NOMO-1 (cell line): ENCODE measurements at regions not wholly inside any gene's neighbourhood (a gene's known extent, or its start where the extent isn't known, plus 50 kb on each side); places are given as distances from the start of the nearest gene placed in this dataset.

Experiments used
- DNase-seq, 2 experiments: peaks; one replicate each; lab custom pipeline; 2025; ENCODE audit not compliant: unreplicated experiment in 2 of 2; lab: John Stamatoyannopoulos, UW

DNA sequence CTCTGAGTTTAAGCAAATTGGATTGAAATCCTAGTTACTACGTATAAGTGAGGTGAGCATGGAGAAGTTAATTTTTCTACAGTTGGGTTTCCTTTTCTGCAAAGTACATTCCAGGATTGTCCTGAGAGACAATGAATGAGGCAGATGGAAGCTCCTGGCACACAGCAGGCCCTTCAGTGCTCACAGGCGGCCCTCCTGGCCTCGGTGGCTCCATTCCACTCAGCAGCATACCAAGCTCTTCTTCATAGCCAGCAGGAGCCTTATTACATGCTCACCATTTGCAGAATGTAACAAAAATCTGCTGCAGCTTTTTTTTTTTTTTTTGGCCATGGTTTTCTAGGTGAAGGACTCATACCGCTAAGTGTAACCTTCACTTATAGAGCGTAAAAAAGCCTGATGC lies 113.2 kb upstream of the FAM9B start:
- DNase-seq, result no peak

- DNase-seq, result no peak
Measured at GRCh38 chrX:9147726-9148125, 113.8 kb upstream of the FAM9B start.

DNA sequence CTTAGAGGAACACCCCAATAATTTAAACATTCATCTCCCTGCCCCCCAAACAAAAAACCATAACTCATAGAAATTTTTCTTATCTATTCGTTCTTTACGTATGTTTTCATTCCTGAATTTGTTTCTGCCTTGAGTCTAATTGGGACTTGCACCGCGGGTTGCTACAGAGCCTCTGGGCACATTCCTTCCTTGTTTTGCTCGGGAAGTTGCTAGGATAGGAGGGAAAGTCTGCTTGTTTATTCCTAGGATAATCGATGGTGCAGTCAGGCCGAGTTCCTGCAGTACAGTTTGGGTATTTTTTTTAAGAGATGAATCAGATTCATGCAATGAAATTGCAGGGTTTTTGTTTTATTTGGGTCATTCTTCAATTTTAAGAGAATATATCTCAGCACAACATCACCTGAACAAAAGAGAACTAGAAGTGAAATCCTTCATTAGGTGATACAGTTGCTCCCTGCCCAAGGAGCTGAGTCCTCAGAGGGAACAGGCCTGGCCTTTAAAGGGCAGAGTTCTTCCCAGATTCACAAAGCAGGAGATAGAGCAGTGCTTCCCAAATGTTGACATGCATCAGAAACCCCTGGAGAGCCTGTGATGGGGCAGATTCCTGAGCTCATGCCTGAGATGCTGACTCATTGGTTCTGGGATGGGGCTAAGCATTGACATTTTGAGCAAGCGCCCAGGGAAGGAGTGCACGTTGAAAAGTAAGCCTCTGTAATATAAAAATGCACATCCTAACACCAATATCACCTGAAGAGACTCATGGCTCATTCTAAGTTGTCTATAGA lies 114.9 kb upstream of the FAM9B start:
- no peak for DNase-seq

- no peak for DNase-seq
Measured at GRCh38 chrX:9149501-9150245, 115.7 kb upstream of the FAM9B start.

- peak in 1 of 2 experiments; percentile 6 for DNase-seq
Measured at GRCh38 chrX:9151772-9152307, 117.9 kb upstream of the FAM9B start.

- DNase-seq, result no peak
Measured at GRCh38 chrX:9153300-9153699, 119.4 kb upstream of the FAM9B start.

GRCh38 chrX:9158611-9159010 lies 124.7 kb upstream of the FAM9B start:
- no peak for DNase-seq

GRCh38 chrX:9160698-9161329 lies 126.9 kb upstream of the FAM9B start:
- DNase-seq, result no peak

- DNase-seq, result no peak
Measured at GRCh38 chrX:9162698-9163097, 128.8 kb upstream of the FAM9B start.

- no peak for DNase-seq
Measured at GRCh38 chrX:9163214-9163709, 129.3 kb upstream of the FAM9B start.

- DNase-seq, result no peak
Measured at GRCh38 chrX:9164086-9164485, 130.2 kb upstream of the FAM9B start.

GRCh38 chrX:9164533-9165426 lies 130.9 kb upstream of the FAM9B start:
- DNase-seq, result no peak

DNA sequence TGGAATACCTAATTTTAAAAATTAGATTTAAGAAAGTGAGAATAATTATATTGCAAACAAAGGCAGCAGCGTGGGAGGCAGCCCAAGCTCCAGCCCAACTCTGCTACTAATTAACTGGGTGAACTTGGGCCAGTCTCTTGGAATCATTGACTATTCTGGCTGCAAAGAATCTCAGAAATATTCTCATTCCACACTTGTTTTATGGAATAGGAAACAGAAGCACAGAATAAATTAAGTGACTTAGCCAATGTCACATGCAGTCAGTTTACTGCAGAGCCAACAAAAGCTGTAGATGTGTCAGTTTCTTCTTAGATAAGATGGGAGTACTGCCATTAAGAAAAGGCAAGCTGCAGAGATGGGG lies 132.6 kb upstream of the FAM9B start:
- no peak for DNase-seq

GRCh38 chrX:9171841-9172463 lies 138.0 kb upstream of the FAM9B start:
- DNase-seq, result no peak

- DNase-seq, result no peak
Measured at GRCh38 chrX:9172464-9172850, 138.5 kb upstream of the FAM9B start.

DNA sequence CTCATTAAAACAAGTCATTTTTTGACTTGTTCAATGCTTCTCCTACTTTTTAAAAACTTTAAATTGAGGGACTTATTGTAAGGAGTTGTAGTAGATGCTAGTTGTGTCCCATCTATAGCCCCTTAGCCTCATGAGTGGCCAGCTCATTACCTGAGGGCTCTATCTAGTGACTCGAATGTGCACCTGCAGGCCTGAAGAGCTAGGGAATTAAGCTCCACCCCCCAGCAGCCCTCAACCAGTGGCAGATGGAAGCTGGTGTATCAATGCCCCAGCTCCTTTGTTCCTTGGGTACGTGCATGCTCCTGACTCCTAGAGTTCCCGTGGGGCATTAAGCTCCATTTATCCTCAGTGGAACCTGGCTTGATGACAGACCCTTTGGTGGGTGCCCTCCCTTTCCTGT lies 146.7 kb upstream of the FAM9B start:
- DNase-seq, result no peak

DNA sequence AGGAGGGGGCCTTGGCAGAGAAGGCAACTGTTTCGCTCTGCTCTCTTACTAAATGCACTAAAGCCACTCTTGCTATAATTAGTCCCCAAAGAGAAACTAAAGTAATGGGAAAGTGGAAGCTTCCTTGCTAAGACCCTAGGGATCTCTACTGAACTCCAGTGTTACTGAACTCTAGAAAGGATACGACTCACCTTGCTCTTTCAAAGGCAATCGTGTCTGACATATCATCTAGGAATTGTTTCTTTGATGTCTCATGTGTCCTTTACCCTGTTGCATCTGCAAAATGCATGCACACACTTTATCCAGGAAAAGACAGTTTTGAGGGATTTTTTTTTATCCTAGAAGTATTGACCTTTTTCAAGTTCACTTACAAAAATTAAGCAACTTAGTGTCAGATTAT lies 148.1 kb upstream of the FAM9B start:
- no peak for DNase-seq

DNA sequence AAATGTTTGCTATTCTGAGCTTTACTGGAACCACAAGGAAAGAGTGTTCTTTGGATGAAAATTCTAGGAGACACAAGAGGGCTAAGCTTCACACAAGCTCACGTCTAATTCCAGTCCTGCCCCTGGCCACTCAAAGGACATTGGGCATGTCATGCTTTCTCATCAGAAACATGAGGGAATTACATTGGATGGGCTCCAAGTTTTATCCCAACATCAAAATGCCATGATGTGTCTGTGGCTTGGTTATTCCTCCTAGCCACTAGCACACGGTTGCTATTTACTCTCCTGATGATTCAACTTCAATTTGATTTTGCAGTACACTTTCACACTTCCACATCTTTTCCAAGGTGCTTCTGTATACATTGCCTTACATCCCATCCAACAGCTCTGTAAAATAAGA lies 149.6 kb upstream of the FAM9B start:
- no peak for DNase-seq

GRCh38 chrX:9184211-9184610 lies 150.3 kb upstream of the FAM9B start:
- DNase-seq, result no peak

DNA sequence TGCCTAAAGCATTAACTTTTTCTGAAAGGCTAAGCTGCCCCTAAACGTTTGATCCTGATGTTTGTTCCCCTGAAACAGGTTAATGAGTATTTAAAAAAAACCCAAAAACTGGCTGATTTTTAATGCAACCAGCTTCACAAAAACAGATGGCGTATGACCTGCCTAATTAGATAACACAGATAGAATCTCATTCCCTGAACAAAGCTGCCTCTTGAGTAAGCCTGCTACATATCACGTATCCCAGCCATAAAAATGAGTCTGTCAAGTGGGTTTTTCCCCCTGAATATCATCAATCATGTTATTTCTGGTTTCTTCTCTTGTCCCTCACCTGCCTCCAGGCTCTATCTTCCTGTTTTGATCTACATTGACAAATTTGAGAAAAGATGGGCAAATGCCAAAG lies 154.2 kb upstream of the FAM9B start:
- DNase-seq, result no peak
